K562 (cell line): ENCODE measurements at regions not wholly inside any gene's neighbourhood (a gene's known extent, or its start where the extent isn't known, plus 50 kb on each side); places are given as distances from the start of the nearest gene placed in this dataset.
"Not testable (repeated sequence)": the region's sequence is repeated elsewhere in the genome, so short reads cannot be mapped to it uniquely, and the experiment has no call there.

Experiments
- ATAC-seq: fragments of 200-7000 bp; cut with Tn5 transposase; 3 replicates; pipeline ENCODE4 v1.9.1; 2020; ENCODE audit warnings: moderate library complexity
- BruUV-seq: library from RNA; stranded (reverse); fragments of 400-500 nt; replicated peaks from 2 replicates; lab custom pipeline; 2021; lab: Mats Ljungman, UMichigan
- CTCF ChIA-PET: fragments of 300-600 bp; formaldehyde crosslinking; extraction: SDS; loops from one replicate; lab custom pipeline; 2021; ENCODE audit warnings: low intra/inter-chr PET ratio; lab: Yijun Ruan, JAX
- POLR2A ChIA-PET: fragments of 300-600, 350-650 bp; sonication (Branson Sonifier 250); formaldehyde crosslinking; extraction: SDS; loops from one replicate; lab custom pipeline; 2021; ENCODE audit warnings: antibody characterized with exemption, inconsistent platforms; lab: Yijun Ruan, JAX
- DNase-seq, 4 experiments: peaks; one replicate each; pipeline versions ENCODE4 v3.0.0 to v3.0.0-alpha.2; 2011 to 2018; ENCODE audit warnings: low spot score in 3 of 4, mixed read lengths in 3 of 4; ENCODE audit errors: extremely low read depth in 1 of 4
- FAIRE-seq: peaks from 2 replicates; lab custom pipeline; 2011; peaks lifted over from hg19 to GRCh38; lab: Jason Lieb, UNC
- H2AFZ ChIP-seq: 2 replicates; pipeline ENCODE4 v1.6.0; 2011; ENCODE audit warnings: low read depth, low read length, control low read depth, inconsistent platforms
- H3K27ac ChIP-seq: fragments of 200-600 bp; 3 replicates; pipeline ENCODE4 v1.8.0; 2011; ENCODE audit warnings: low read depth, mild to moderate bottlenecking, control low read depth, inconsistent platforms, low read length, moderate library complexity, mixed read lengths; ENCODE audit errors: extremely low read depth
- H3K27me3 ChIP-seq, 2 experiments: fragments of 300-600 bp in 1 of 2; 2 replicates in 1 of 2; 3 replicates in 1 of 2; pipeline versions ENCODE4 v1.6.0 to v1.8.0; 2011; ENCODE audit warnings: inconsistent platforms in 2 of 2, low read length in 2 of 2, mild to moderate bottlenecking in 1 of 2, mixed read lengths in 1 of 2, moderate library complexity in 1 of 2; ENCODE audit not compliant: control insufficient read depth in 2 of 2, insufficient read depth in 2 of 2
- H3K36me3 ChIP-seq: fragments of 300-600 bp; 3 replicates; pipeline ENCODE4 v1.8.0; 2011; ENCODE audit warnings: mild to moderate bottlenecking, low read length, inconsistent platforms; ENCODE audit not compliant: control insufficient read depth, insufficient read depth
- H3K4me1 ChIP-seq, 2 experiments: fragments of 200-600 bp in 1 of 2; replicated peaks in 1 of 2; 2 replicates in 1 of 2; 3 replicates in 1 of 2; pipeline versions ENCODE4 v1.5.1 to v1.8.0; 2011; ENCODE audit warnings: inconsistent platforms in 2 of 2, low read length in 2 of 2, mild to moderate bottlenecking in 1 of 2, mixed read lengths in 1 of 2, moderate library complexity in 1 of 2; ENCODE audit not compliant: control insufficient read depth in 2 of 2, insufficient read depth in 2 of 2
- H3K4me2 ChIP-seq: 2 replicates; pipeline ENCODE4 v1.6.1; 2011; ENCODE audit warnings: low read length, control low read depth, inconsistent platforms, mixed read lengths; ENCODE audit not compliant: insufficient read depth
- H3K4me3 ChIP-seq: fragments of 200-600 bp; sonication (generic), shearing (Covaris generic); 2 replicates; pipeline ENCODE4 v1.5.1; 2016; ENCODE audit warnings: control low read depth, inconsistent platforms
- H3K79me2 ChIP-seq: fragments of 200-600 bp; 3 replicates; pipeline ENCODE4 v1.8.0; 2011; ENCODE audit warnings: low read length, inconsistent platforms; ENCODE audit not compliant: control insufficient read depth, insufficient read depth
- H3K9ac ChIP-seq, 2 experiments: 2 replicates each; pipeline versions ENCODE4 v1.6.0 to v1.6.1; 2011; ENCODE audit warnings: low read depth in 2 of 2, low read length in 2 of 2, control low read depth in 1 of 2, inconsistent platforms in 1 of 2, mild to moderate bottlenecking in 1 of 2, mixed read lengths in 1 of 2; ENCODE audit not compliant: insufficient read depth in 1 of 2
- H3K9me1 ChIP-seq: one replicate; pipeline ENCODE4 v1.6.0; 2011; ENCODE audit warnings: inconsistent platforms, mild to moderate bottlenecking, low read length, moderate library complexity; ENCODE audit not compliant: control insufficient read depth, insufficient read depth
- H3K9me3 ChIP-seq: replicated peaks from 2 replicates; pipeline ENCODE4 v1.5.1; 2011; ENCODE audit warnings: low read depth, low read length, inconsistent platforms; ENCODE audit not compliant: control insufficient read depth, insufficient read depth
- H4K20me1 ChIP-seq: replicated peaks from 2 replicates; pipeline ENCODE4 v1.6.1; 2011; ENCODE audit warnings: low read length, inconsistent platforms, mixed read lengths; ENCODE audit not compliant: control insufficient read depth, insufficient read depth
- BRF1 ChIP-seq: IDR thresholded peaks from 3 replicates; pipeline ENCODE4 v1.6.1; 2011; ENCODE audit warnings: borderline replicate concordance, mild to moderate bottlenecking; ENCODE audit not compliant: insufficient read length; ENCODE audit errors: extremely low read depth
- GTF2F1 ChIP-seq: IDR thresholded peaks from 2 replicates; pipeline ENCODE4 v1.6.1; 2011; ENCODE audit warnings: low read depth, low read length, improper control_type of control experiment
- WGBS: fragments of 100-300 bp; shearing (Covaris generic); methylation state at CpG from one replicate; pipeline ENCODE4 v1.1.6; 2016; ENCODE audit warnings: low coverage, mixed read lengths; ENCODE audit not compliant: insufficient coverage; ENCODE audit errors: missing lambda C conversion rate; 5-methylcytosine and 5-hydroxymethylcytosine counted together
- in situ Hi-C: fragments of 300-500 bp; cut with MboI; formaldehyde crosslinking; loops from 4 replicates; pipeline ENCODE4 v1.15.0; 2018; ENCODE audit warnings: inconsistent platforms, mixed read lengths
- intact Hi-C: fragments of 100-400 bp; cut with micrococcal nuclease; formaldehyde crosslinking; loops from 2 replicates; pipeline ENCODE4 v1.14.2; 2022
- TF ChIP-seq, protein P1 (sequence below), 2 experiments: fragments of 450-650 bp; formaldehyde crosslinking in 1 of 2; IDR thresholded peaks; 2 replicates each; pipeline versions ENCODE4 v1.4.0 to v1.6.1; 2014 to 2020; ENCODE audit warnings: mild to moderate bottlenecking in 2 of 2, borderline replicate concordance in 1 of 2, low read depth in 1 of 2
- TF ChIP-seq, protein P2 (sequence below): sonication (generic); IDR thresholded peaks from 2 replicates; pipeline ENCODE4 v1.6.1; 2016

DNA sequence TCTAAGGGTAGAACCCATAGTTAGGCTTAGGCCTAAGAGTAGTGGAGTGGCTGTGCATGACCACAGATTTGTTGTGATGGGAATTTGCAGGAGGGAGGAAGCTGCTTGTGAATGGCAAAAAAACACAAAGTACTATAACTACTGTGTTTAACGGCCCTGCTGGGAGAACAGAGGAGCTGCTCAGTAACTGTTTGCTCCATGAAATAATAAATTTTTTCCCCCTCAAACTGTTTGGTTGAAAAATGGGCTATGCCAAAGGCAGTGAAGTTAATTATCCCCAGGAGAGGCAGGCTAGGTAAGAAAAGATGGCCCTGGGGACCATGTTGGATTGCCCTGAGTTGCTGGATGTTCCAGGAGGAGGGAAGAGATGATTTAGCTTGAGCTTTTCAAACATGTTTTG lies 216.1 kb upstream of the ADRA1D start (continued):
- TF ChIP-seq, protein P1, sequence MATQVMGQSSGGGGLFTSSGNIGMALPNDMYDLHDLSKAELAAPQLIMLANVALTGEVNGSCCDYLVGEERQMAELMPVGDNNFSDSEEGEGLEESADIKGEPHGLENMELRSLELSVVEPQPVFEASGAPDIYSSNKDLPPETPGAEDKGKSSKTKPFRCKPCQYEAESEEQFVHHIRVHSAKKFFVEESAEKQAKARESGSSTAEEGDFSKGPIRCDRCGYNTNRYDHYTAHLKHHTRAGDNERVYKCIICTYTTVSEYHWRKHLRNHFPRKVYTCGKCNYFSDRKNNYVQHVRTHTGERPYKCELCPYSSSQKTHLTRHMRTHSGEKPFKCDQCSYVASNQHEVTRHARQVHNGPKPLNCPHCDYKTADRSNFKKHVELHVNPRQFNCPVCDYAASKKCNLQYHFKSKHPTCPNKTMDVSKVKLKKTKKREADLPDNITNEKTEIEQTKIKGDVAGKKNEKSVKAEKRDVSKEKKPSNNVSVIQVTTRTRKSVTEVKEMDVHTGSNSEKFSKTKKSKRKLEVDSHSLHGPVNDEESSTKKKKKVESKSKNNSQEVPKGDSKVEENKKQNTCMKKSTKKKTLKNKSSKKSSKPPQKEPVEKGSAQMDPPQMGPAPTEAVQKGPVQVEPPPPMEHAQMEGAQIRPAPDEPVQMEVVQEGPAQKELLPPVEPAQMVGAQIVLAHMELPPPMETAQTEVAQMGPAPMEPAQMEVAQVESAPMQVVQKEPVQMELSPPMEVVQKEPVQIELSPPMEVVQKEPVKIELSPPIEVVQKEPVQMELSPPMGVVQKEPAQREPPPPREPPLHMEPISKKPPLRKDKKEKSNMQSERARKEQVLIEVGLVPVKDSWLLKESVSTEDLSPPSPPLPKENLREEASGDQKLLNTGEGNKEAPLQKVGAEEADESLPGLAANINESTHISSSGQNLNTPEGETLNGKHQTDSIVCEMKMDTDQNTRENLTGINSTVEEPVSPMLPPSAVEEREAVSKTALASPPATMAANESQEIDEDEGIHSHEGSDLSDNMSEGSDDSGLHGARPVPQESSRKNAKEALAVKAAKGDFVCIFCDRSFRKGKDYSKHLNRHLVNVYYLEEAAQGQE (IDR thresholded peaks at IDR 0.05; ENCODE audit: borderline replicate concordance), result no peak
- TF ChIP-seq, protein P1 (CRISPR knock-in tag; IDR thresholded peaks at IDR 0.05; ENCODE audit: low read depth), result no peak
- TF ChIP-seq BRF1 (no peak), GTF2F1 (no peak)
- TF ChIP-seq, protein P2, sequence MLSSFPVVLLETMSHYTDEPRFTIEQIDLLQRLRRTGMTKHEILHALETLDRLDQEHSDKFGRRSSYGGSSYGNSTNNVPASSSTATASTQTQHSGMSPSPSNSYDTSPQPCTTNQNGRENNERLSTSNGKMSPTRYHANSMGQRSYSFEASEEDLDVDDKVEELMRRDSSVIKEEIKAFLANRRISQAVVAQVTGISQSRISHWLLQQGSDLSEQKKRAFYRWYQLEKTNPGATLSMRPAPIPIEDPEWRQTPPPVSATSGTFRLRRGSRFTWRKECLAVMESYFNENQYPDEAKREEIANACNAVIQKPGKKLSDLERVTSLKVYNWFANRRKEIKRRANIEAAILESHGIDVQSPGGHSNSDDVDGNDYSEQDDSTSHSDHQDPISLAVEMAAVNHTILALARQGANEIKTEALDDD, result no peak
- TF ChIP-seq, all 486 proteins: peak for 0

DNA sequence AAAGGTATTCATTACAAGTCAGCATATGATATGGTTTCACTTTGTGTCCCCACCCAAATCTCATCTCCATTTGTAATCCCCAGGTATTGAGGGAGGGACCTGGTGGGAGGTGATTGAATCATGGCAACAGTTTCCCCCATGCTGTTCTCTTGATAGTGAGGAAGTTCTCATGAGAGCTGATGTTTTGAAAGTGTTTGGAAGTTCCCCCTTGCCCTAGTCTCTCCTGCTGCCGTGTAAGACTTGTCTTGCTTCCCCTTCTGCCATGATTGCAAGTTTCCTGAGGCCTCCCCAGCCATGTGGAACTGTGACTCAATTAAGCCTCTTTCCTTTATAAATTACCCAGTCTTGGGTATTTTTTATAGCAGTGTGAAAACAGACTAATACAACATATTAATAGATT lies 213.7 kb upstream of the ADRA1D start:
- 0% methylated on average over 1 of the region's 1 CpG for WGBS
- H3K9me1 ChIP-seq, H3K9ac ChIP-seq, in situ Hi-C loops, POLR2A ChIA-PET, H3K79me2 ChIP-seq, DNase-seq, H3K4me2 ChIP-seq, H3K27ac ChIP-seq, CTCF ChIA-PET, H3K27me3 ChIP-seq, H3K4me1 ChIP-seq, FAIRE-seq, H3K9me3 ChIP-seq, H3K4me3 ChIP-seq, H2AFZ ChIP-seq, H3K36me3 ChIP-seq, BruUV-seq, H4K20me1 ChIP-seq, intact Hi-C loops, ATAC-seq: not testable (repeated sequence)
